Left renal pelvis (tissue), 4 donors: ENCODE measurements at regions not wholly inside any gene's neighbourhood (a gene's known extent, or its start where the extent isn't known, plus 50 kb on each side); places are given as distances from the start of the nearest gene placed in this dataset.
A peak's percentile ranks its signal among the peaks of the same experiment; 100 is the strongest.

Experiments used
- DNase-seq, 4 donors: peaks; one replicate each; pipeline ENCODE4 v3.0.0-alpha.2; 2013; ENCODE audit warnings: low read depth in 4 of 4, low spot score in 3 of 4

GRCh38 chr2:221642447-221642846, 70.3 kb upstream of the EPHA4 start:
- DNase-seq = no peak

- DNase-seq = no peak
Observed at GRCh38 chr2:221641181-221641871, 69.2 kb upstream of the EPHA4 start.

- no peak for DNase-seq
Observed at GRCh38 chr2:221640686-221641085, 68.6 kb upstream of the EPHA4 start.

DNA sequence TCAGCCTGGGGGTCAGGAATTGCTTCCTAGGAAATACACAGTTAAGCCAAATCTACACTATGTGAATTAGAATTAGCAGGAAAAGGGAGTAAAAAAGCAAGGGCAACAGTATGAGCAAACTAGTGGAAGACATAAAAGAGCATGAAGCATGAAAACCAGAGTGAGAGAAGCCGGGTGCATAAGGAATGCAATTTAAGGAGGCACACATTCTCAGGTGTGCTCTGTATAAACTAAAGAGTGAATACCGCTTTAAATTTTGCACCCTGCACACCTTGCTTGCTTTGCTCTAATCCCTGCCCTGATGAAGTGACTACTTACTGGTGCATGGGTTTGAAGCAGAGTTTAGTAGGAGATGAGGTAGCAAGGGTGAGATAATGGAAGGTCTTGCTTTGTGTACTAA, 65.7 kb upstream of the EPHA4 start:
- peak in 1 of 4 donors; percentile 9 for DNase-seq

DNA sequence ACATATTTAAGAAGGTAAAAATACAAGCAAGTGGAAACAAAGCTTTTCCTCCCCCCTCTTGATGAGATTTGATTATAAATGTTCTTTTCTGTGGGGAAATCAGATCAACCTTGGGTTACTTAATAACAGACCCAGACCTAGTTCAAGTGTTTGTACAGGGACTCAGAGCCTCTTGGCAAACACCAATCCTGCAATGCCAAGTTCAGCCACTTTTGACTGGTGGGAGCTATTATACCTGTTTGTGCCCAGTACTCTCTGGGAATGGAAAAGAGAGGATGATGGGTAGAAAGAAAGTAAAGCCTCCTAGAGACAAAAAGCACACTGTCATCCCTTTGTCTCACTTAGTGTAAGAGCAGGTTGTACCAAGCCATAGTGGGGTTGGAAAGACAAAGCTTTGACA, 63.8 kb upstream of the EPHA4 start:
- no peak for DNase-seq

DNA sequence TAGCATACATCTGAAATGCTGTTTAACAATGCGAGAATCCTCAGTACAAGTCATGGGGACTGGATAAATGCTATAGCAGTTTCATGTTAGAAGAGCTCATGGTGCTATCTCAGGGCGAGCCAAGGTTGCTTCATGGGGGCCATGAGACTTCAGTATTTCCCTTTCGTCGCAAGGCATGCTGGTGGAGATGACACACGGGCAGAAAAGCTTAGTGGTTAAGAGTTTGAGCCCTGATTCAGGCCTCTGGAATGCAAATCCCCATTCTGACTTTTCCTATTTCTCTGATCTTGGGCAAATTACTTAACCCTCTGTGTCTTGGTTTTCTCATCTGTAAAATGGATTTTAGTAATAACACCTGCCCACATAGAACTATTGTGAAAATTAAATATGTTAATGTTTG, 57.4 kb upstream of the EPHA4 start:
- DNase-seq = no peak

DNA sequence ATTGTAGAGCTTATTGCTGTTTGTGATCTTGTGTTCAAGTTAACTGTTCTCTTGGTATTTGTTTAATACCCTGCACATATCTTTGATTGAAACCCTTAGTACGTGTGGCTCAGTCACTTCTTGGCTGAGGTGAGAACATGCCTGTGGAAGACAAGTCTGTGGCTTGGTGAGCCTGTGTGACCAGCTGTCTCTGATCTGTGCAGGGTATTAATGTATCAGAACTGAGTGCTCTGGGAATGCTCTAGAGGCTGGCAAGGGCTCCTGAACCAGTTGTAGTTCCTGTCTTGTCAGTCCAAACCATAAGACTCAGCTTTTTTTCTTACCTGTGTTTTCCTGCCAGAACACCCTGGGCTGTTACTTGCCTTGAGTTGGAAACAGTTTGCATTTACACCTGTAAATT, 52.4 kb upstream of the EPHA4 start:
- no peak for DNase-seq
